Fibroblast of villous mesenchyme (primary cell): ENCODE measurements at regions not wholly inside any gene's neighbourhood (a gene's known extent, or its start where the extent isn't known, plus 50 kb on each side); places are given as distances from the start of the nearest gene placed in this dataset.

ENCODE experiments used
- DNase-seq: peaks from one replicate; pipeline ENCODE4 v3.0.0-alpha.2; 2010; ENCODE audit warnings: low read depth
- H3K4me3 ChIP-seq: 2 replicates; pipeline ENCODE4 v1.5.1; 2011; ENCODE audit warnings: low read depth, mild to moderate bottlenecking, low read length
- CTCF ChIP-seq: IDR thresholded peaks from 2 replicates; pipeline ENCODE4 v1.5.1; 2012; ENCODE audit warnings: low read depth, mild to moderate bottlenecking, low read length; ENCODE audit not compliant: insufficient read depth

GRCh38 chr16:50909831-50910735, 168.2 kb downstream of the CYLD start:
- DNase-seq: no peak
- H3K4me3 ChIP-seq: no peak overlapping the region
- TF ChIP-seq CTCF: no peak

- TF ChIP-seq CTCF: no peak
- no peak for DNase-seq
- no peak overlapping the region for H3K4me3 ChIP-seq
Measured at GRCh38 chr16:50908468-50908867, 166.6 kb downstream of the CYLD start.

GRCh38 chr16:50906454-50906853, 164.6 kb downstream of the CYLD start:
- no peak for TF ChIP-seq CTCF
- no peak for DNase-seq
- no peak overlapping the region for H3K4me3 ChIP-seq

- TF ChIP-seq CTCF: no peak
- no peak overlapping the region for H3K4me3 ChIP-seq
- DNase-seq: no peak
Measured at GRCh38 chr16:50902457-50902856, 160.6 kb downstream of the CYLD start.

- no peak for TF ChIP-seq CTCF
- H3K4me3 ChIP-seq: no peak overlapping the region
- no peak for DNase-seq
Measured at GRCh38 chr16:50901062-50901461, 159.2 kb downstream of the CYLD start.

DNA sequence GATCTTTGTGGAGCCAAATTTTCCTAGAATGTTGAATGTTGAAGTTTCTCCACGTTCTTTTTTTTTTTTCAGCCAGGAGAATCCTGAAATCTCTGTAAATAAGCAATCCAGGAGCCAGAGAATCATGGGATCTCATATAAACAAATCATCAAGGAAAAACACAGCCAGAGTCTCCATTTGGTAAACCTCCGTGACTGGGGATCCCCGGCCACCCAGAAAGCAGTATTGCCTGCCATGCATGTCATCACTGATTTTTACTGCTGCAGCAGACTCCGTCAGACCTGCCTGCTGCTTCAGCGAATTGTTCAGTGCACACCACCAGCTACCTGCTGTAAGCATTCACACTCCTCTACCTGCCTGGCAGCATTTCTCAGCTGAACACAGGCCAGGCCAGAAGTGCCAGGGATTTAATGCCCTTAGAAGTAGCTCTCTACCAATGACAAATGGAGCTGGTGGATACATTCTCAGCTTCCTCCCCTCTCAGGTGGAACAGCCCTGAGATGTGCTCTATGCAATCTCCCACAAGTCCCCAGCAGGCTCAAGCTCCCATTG, 158.6 kb downstream of the CYLD start:
- no peak for TF ChIP-seq CTCF
- H3K4me3 ChIP-seq: no peak overlapping the region
- DNase-seq: no peak
